CD4-positive, alpha-beta T cell treated with Interleukin-4 for 1 hour (primary cell): ENCODE measurements at regions not wholly inside any gene's neighbourhood (a gene's known extent, or its start where the extent isn't known, plus 50 kb on each side); places are given as distances from the start of the nearest gene placed in this dataset.
"Not testable (repeated sequence)": the region's sequence is repeated elsewhere in the genome, so short reads cannot be mapped to it uniquely, and the experiment has no call there.

Experiments
- DNase-seq, 2 donors: peaks; one replicate each; pipeline ENCODE4 v3.0.0-alpha.2; 2020 to 2022

GRCh38 chr17:14518919-14519318, 218.0 kb downstream of the HS3ST3B1 start:
- DNase-seq = not testable (repeated sequence)

GRCh38 chr17:14514973-14515372, 214.1 kb downstream of the HS3ST3B1 start:
- no peak for DNase-seq

GRCh38 chr17:14513835-14514234, 213.0 kb downstream of the HS3ST3B1 start:
- DNase-seq = no peak

GRCh38 chr17:14510136-14510535, 209.3 kb downstream of the HS3ST3B1 start:
- no peak for DNase-seq

GRCh38 chr17:14508156-14508555, 207.3 kb downstream of the HS3ST3B1 start:
- DNase-seq = no peak

- DNase-seq = no peak
Observed at GRCh38 chr17:14506364-14506763, 205.5 kb downstream of the HS3ST3B1 start.

- DNase-seq = no peak
Observed at GRCh38 chr17:14505606-14506005, 204.7 kb downstream of the HS3ST3B1 start.

GRCh38 chr17:14499976-14500375, 199.1 kb downstream of the HS3ST3B1 start:
- DNase-seq = no peak

GRCh38 chr17:14498812-14499211, 197.9 kb downstream of the HS3ST3B1 start:
- DNase-seq = no peak

GRCh38 chr17:14494161-14494560, 193.3 kb downstream of the HS3ST3B1 start:
- no peak for DNase-seq

GRCh38 chr17:14489986-14490385, 189.1 kb downstream of the HS3ST3B1 start:
- DNase-seq = no peak

GRCh38 chr17:14488958-14489550, 188.2 kb downstream of the HS3ST3B1 start:
- DNase-seq = no peak

- no peak for DNase-seq
Observed at GRCh38 chr17:14487068-14487467, 186.2 kb downstream of the HS3ST3B1 start.

GRCh38 chr17:14482715-14483114, 181.8 kb downstream of the HS3ST3B1 start:
- DNase-seq = no peak

GRCh38 chr17:14481664-14482063, 180.8 kb downstream of the HS3ST3B1 start:
- no peak for DNase-seq

- DNase-seq = no peak
Observed at GRCh38 chr17:14474591-14474990, 173.7 kb downstream of the HS3ST3B1 start.

- no peak for DNase-seq
Observed at GRCh38 chr17:14471052-14471451, 170.2 kb downstream of the HS3ST3B1 start.

GRCh38 chr17:14470417-14470816, 169.5 kb downstream of the HS3ST3B1 start:
- no peak for DNase-seq

GRCh38 chr17:14469971-14470370, 169.1 kb downstream of the HS3ST3B1 start:
- DNase-seq = no peak

GRCh38 chr17:14468858-14469257, 168.0 kb downstream of the HS3ST3B1 start:
- DNase-seq = no peak

GRCh38 chr17:14461227-14461548, 160.3 kb downstream of the HS3ST3B1 start:
- DNase-seq = no peak

GRCh38 chr17:14460516-14461226, 159.8 kb downstream of the HS3ST3B1 start:
- no peak for DNase-seq

- DNase-seq = no peak
Observed at GRCh38 chr17:14459955-14460354, 159.1 kb downstream of the HS3ST3B1 start.

- DNase-seq = no peak
Observed at GRCh38 chr17:14458724-14459123, 157.8 kb downstream of the HS3ST3B1 start.

GRCh38 chr17:14454746-14455145, 153.9 kb downstream of the HS3ST3B1 start:
- DNase-seq = no peak
